HT1080 (cell line): ENCODE measurements at regions not wholly inside any gene's neighbourhood (a gene's known extent, or its start where the extent isn't known, plus 50 kb on each side); places are given as distances from the start of the nearest gene placed in this dataset.
"Not testable (repeated sequence)": the region's sequence is repeated elsewhere in the genome, so short reads cannot be mapped to it uniquely, and the experiment has no call there.

Experiments used
- DNase-seq: peaks from one replicate; pipeline ENCODE4 v3.0.0-alpha.2; 2015; ENCODE audit warnings: low read depth

DNA sequence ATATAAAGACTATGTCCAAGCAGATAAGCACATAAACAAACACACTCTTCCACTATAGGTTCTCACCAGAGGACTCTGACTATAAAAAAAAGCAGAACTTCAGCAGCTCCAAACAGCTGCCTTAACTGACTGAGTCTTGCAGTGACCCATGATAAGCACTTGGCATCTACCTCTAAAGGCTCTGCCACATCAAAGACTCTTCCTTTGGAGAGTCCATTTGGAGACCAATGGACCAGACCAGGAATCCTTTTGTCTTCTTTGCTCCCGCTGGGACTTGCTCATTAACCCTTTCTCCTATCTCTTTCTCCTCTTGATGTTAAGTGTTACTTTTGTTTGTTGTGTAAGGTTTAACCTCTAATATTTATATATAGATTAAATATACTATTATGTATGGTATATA lies 424.1 kb downstream of the RSL24D1 start:
- no peak for DNase-seq

DNA sequence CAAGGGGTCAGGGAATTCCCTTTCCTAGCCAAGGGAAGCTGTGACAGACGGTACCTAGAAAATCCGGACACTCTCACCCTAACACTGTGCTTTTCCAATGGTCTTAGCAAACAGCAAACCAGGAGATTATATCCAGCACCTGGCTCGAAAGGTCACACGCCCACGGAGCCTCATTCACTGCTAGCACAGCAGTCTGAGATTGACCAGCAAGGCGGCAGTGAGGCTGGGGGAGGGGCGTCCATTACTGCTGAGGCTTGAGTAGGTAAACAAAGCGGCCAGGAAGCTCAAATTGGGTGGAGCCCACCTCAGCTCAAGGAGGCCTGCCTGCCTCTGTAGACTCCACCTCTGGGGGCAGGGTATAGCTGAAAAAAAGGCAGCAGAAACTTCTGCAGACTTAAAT lies 447.3 kb downstream of the RSL24D1 start:
- DNase-seq, result not testable (repeated sequence)

- no peak for DNase-seq
These were observed 474.3 kb downstream of the RSL24D1 start for GRCh38 chr15:54722342-54722986.

GRCh38 chr15:54719325-54719724 lies 477.4 kb downstream of the RSL24D1 start:
- DNase-seq, result no peak

GRCh38 chr15:54707805-54708752 lies 488.7 kb downstream of the RSL24D1 start:
- DNase-seq, result no peak

- DNase-seq, result peak; percentile 35
These were observed 509.1 kb downstream of the RSL24D1 start for GRCh38 chr15:54687628-54688027.
